Stimulated activated CD4-positive, alpha-beta T cell treated with anti-CD3 and anti-CD28 coated beads, TNF-alpha, amount 100 ng/mL, for 24 hours (primary cell): ENCODE measurements at regions not wholly inside any gene's neighbourhood (a gene's known extent, or its start where the extent isn't known, plus 50 kb on each side); places are given as distances from the start of the nearest gene placed in this dataset.
"Not testable (repeated sequence)": the region's sequence is repeated elsewhere in the genome, so short reads cannot be mapped to it uniquely, and the experiment has no call there.

ENCODE experiments used
- DNase-seq, 3 experiments: peaks; one replicate each; pipeline ENCODE4 v3.0.0-alpha.2; 2020; ENCODE audit warnings: low read depth in 3 of 3

- DNase-seq, result no peak
These were observed 465.1 kb upstream of the GALNTL6 start for GRCh38 chr4:171348090-171348489.

- DNase-seq, result no peak
These were observed 470.6 kb upstream of the GALNTL6 start for GRCh38 chr4:171342646-171343045.

GRCh38 chr4:171340258-171340657 is 472.9 kb upstream of the GALNTL6 start:
- DNase-seq, result no peak

- DNase-seq, result no peak
These were observed 478.7 kb upstream of the GALNTL6 start for GRCh38 chr4:171334549-171334948.

GRCh38 chr4:171308661-171309060 is 504.5 kb upstream of the GALNTL6 start:
- no peak for DNase-seq

GRCh38 chr4:171298048-171298718 is 515.0 kb upstream of the GALNTL6 start:
- not testable (repeated sequence) for DNase-seq

GRCh38 chr4:171288816-171289432 is 524.3 kb upstream of the GALNTL6 start:
- DNase-seq, result no peak

GRCh38 chr4:171281359-171281758 is 531.8 kb upstream of the GALNTL6 start:
- DNase-seq, result no peak

- no peak for DNase-seq
These were observed 534.1 kb upstream of the GALNTL6 start for GRCh38 chr4:171279131-171279530.

GRCh38 chr4:171266671-171267070 is 546.5 kb upstream of the GALNTL6 start:
- DNase-seq, result no peak

GRCh38 chr4:171265190-171265818 is 547.9 kb upstream of the GALNTL6 start:
- no peak for DNase-seq

GRCh38 chr4:171256223-171256622 is 557.0 kb upstream of the GALNTL6 start:
- no peak for DNase-seq

GRCh38 chr4:171246948-171247347 is 566.3 kb upstream of the GALNTL6 start:
- DNase-seq, result no peak

GRCh38 chr4:171242831-171243230 is 570.4 kb upstream of the GALNTL6 start:
- no peak for DNase-seq

- no peak for DNase-seq
These were observed 574.0 kb upstream of the GALNTL6 start for GRCh38 chr4:171239196-171239595.

GRCh38 chr4:171235521-171235920 is 577.7 kb upstream of the GALNTL6 start:
- no peak for DNase-seq

GRCh38 chr4:171229354-171229753 is 583.9 kb upstream of the GALNTL6 start:
- not testable (repeated sequence) for DNase-seq

- DNase-seq, result no peak
These were observed 592.0 kb upstream of the GALNTL6 start for GRCh38 chr4:171221181-171221580.

GRCh38 chr4:171203425-171203824 is 609.8 kb upstream of the GALNTL6 start:
- DNase-seq, result no peak

- DNase-seq, result no peak
These were observed 610.3 kb upstream of the GALNTL6 start for GRCh38 chr4:171202908-171203307.

- no peak for DNase-seq
These were observed 626.5 kb upstream of the GALNTL6 start for GRCh38 chr4:171186700-171187099.

GRCh38 chr4:171181090-171181489 is 632.1 kb upstream of the GALNTL6 start:
- DNase-seq, result no peak

- DNase-seq, result no peak
These were observed 642.5 kb upstream of the GALNTL6 start for GRCh38 chr4:171170671-171171070.
